ENCODE measurements at regions not wholly inside any gene's neighbourhood (a gene's known extent, or its start where the extent isn't known, plus 50 kb on each side); places are given as distances from the start of the nearest gene placed in this dataset.
"Not testable (repeated sequence)": the region's sequence is repeated elsewhere in the genome, so short reads cannot be mapped to it uniquely, and the experiment has no call there.

DNA sequence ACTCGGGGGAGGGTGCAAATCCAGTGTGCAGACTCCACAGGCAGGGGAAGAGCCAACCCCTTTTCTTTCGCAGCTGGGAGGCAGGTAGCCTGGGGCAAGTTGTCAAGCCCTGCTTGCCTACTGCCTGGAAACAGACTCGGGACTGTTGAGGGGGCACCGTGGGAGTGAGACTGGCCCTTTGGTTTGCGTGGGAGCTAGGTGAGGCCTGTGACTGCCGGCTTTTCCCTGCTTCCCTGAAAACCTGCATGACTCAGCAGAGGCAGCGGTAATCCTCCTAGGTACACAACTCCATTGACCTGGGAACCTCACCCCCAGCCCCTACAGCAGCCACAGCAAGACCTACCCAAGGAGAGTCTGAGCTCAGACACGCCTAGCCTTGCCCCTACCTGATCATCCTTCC lies 509.5 kb downstream of the DTWD2 start:
- no peak for DNase-seq (ENCODE audit: low read depth in 2 of 2)

- DNase-seq (ENCODE audit: low read depth in 2 of 2): no peak
Observed at GRCh38 chr5:118468085-118468484, 520.3 kb downstream of the DTWD2 start.

DNA sequence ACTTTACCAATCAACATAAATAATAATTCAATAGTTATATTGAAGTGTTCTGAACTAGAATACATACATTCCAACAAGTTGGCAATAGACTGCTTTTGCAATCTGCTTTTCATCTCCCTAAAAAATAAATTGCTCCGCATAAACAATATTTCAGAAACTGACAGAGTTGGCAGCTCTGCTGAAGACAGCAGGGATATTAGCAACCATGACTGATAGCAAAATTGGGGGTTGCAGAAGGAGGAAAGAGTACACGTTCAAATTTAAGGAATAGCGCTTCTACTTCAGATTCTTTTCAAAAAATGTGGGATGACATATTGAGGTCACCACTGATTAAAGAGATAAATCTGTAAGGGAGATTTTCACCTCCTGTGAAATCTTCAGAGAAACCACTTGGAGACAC lies 521.2 kb downstream of the DTWD2 start:
- DNase-seq (ENCODE audit: low read depth in 2 of 2): no peak

- DNase-seq (ENCODE audit: low read depth in 2 of 2): no peak
Observed at GRCh38 chr5:118466418-118466817, 521.9 kb downstream of the DTWD2 start.

- DNase-seq (ENCODE audit: low read depth in 2 of 2): not testable (repeated sequence)
Observed at GRCh38 chr5:118462276-118462675, 526.1 kb downstream of the DTWD2 start.

- no peak for DNase-seq (ENCODE audit: low read depth in 2 of 2)
Observed at GRCh38 chr5:118461436-118461835, 526.9 kb downstream of the DTWD2 start.

GRCh38 chr5:118459490-118459889 lies 528.9 kb downstream of the DTWD2 start:
- DNase-seq (ENCODE audit: low read depth in 2 of 2): no peak

DNA sequence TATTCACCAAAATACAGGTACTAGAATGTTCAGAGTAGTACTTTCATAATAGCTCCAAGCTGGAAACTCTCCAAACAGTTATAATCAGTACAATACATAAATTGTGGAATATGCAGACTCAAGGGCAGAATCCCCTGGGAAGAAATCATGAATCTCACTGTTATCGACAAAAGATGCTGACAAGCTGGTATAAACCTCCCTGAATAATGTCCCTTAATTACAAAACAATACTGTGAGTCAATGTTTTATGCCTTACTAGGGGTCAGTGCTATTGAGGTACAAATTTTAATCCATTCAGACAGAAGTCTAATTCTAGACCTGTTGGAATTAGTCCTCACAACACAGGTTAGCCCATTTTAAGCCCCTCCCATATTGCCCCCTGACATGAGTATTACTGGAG lies 532.3 kb downstream of the DTWD2 start:
- DNase-seq (ENCODE audit: low read depth in 2 of 2): no peak

DNA sequence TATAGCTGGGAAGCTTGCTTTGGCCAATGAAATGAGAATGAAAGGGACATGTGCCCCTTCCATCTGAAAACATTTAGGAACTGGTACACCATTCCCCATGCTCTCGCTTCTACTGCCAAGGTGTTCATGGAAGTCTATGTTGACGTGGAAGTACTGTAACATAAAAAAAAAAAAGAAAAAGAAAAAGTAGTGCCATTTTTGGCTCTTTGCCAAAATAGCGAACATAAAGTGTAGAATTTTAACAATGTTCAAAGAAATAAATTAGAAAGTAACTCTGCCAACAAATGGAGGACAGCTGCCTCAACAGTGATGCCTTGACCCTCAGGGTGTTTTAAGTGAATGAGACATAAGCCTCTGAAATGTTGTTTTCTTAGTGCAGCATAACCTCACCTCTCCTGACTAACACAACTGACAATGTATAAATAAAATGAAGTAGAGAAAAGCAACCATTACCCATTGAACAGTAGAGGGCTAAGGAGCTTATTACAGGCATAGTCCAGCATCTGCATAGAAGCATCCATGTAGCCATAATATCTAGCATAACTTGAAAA lies 536.6 kb downstream of the DTWD2 start:
- no peak for DNase-seq (ENCODE audit: low read depth in 2 of 2)

- no peak for DNase-seq (ENCODE audit: low read depth in 2 of 2)
Observed at GRCh38 chr5:118450554-118451332, 537.6 kb downstream of the DTWD2 start.

DNA sequence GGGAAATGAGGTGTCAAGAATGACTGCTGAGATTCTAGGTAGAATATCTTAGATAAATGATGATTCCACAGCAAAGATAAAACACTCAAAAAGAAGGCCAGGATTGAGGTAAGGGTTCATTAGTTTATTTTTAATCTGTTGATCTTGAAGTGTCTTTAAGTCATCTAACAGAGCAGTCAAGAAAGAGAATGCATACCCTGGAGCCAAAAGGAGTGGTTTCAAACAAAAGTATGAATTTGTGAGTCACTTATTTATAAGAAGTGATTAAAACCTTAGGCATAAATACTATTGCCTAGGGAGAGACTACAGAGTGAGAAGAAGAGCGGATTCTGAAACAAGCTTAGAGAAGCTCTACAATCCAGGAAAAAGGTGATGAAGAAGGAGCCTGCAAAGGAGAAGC lies 541.0 kb downstream of the DTWD2 start:
- DNase-seq (ENCODE audit: low read depth in 2 of 2): no peak

DNA sequence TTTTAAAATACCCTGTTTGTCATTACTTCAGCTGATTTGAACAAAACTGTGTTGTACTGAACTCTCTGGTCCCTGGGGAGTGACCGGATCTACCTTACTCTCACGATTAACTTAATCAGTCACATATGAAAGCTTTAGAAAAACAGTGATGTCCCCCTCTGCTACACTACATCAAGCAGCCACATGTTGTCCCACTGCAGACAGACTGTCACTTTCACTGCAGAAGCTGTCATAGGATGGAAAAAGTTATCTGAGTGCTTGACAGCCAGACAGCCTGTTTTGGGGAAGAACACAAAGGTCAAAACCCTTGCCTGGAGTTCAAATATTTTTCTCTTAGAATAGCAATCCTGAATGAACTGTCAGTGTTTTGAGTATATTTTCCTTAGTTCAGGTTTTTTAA lies 546.4 kb downstream of the DTWD2 start:
- DNase-seq (ENCODE audit: low read depth in 2 of 2): no peak

GRCh38 chr5:118441034-118441433 lies 547.3 kb downstream of the DTWD2 start:
- no peak for DNase-seq (ENCODE audit: low read depth in 2 of 2)

GRCh38 chr5:118440496-118440895 lies 547.9 kb downstream of the DTWD2 start:
- DNase-seq (ENCODE audit: low read depth in 2 of 2): no peak

GRCh38 chr5:118439831-118440230 lies 548.5 kb downstream of the DTWD2 start:
- DNase-seq (ENCODE audit: low read depth in 2 of 2): no peak

DNA sequence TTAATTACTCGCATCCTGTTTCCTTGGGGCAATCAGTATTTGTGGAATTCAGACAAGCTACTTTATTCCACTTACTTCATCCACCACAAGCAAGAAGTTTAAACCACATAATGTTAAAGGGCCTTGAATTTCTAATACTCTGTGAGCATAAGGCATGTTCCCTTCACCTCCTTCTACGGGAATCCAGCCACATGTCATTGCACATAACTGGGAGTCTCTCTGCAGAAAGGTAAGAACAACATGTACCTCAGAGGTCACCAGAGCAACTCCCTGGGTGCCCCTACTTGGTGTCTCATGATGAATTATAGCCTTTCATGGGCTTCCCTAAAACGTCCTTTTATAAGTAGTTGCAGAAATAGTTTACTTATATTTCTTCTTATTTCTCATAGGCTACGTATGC lies 553.2 kb downstream of the DTWD2 start:
- no peak for DNase-seq (ENCODE audit: low read depth in 2 of 2)

DNA sequence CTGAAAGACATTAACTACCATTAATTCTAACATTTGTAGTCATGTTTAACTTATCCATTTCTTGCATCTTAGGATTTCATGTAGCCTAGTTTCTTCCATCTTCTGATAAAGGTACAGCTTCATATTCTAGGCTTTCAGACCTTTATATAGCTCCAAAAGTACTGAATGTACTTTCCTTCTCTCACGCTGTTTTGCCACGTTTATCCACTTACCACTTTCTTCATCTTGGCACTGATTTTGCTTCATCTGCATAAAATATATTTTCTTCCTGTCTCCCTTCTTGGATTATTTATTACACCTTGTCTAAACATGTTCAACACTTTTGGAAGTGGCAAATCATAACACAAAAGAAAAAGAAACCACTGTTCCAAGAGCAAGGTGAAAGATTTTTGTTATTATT lies 553.8 kb downstream of the DTWD2 start:
- DNase-seq (ENCODE audit: low read depth in 2 of 2): no peak

GRCh38 chr5:118430076-118430475 lies 558.3 kb downstream of the DTWD2 start:
- no peak for DNase-seq (ENCODE audit: low read depth in 2 of 2)

DNA sequence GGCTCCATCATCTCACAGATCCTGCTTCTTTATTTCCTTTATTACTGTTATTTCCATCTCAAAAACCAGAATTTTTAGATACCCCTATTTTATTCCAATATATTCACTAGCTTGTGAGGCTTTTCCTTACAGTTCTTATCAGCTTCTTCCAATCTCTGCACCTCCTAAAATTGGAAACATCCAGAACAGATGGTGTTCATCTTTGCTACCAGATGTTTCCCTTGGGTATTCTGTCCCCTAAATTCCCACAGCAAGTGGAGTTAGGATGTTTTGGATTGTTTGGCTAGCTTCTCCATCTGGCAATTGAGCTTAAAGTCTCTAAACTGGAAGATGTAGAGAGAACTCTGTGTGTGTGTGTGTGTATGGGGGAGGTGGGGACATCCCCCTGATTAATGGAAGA lies 580.4 kb downstream of the DTWD2 start:
- no peak for DNase-seq (ENCODE audit: low read depth in 2 of 2)

DNA sequence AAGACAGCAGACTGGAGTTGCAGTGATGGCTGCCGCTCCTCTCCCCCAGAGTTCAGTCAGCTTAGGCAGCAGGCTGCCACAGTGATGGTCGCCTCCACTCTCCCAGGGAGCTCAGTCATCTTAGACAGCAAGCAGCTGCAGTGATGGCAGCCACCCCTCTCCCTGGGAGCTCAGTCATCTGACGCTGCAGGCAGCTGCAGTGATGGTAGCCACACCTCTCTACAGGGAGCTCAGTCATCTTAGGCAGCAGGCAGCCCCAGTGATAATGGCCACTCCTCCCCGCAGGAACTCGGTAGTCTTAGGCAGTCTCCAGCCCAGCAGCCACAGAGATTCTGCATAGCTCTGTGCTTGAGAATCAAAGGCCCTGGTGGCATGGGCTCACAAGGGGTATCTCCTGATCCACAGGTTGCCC lies 582.7 kb downstream of the DTWD2 start:
- no peak for DNase-seq (ENCODE audit: low read depth in 2 of 2)

DNA sequence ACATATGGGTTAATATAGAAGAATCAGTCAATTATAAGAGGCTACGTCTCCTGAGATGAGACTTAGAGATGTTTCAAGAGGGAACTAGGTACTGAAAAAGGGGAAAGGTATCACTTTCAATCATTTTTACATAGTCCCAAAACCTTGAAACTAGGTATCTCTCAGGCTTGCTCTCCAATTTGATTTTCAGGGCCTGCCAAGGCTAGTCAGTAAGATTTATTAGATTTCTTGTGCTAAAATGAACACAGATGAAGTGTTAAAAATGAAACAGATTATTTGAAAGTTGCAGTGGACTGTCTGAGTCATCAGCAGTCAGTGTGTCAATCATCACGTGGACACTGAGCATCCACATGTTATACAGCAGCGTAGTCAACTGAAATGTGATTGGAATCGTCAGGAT lies 591.1 kb downstream of the DTWD2 start:
- DNase-seq (ENCODE audit: low read depth in 2 of 2): no peak

DNA sequence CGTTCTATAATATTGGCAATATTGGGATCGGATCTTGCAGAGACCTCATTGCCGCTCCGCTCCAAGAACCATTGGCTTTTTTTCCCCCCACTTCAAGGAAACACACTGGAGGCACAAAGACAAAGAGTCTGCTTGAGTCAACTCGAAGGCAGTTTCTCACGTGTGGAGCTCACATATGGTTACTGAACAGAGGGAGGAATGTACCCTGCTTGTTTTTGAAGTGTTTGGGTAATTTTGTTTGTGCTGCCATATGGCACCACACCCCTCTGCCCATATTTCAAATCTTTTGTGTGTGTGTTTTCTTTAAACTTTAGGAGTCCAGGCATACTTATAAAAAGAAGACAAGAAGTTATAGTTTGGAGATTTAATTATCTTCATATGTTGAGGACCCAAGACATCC lies 595.9 kb downstream of the DTWD2 start:
- no peak for DNase-seq (ENCODE audit: low read depth in 2 of 2)

- not testable (repeated sequence) for DNase-seq (ENCODE audit: low read depth in 2 of 2)
Observed at GRCh38 chr5:118382931-118383330, 605.4 kb downstream of the DTWD2 start.

- no peak for DNase-seq (ENCODE audit: low read depth in 2 of 2)
Observed at GRCh38 chr5:118379470-118379869, 608.9 kb downstream of the DTWD2 start.

Data from stimulated activated CD4-positive, alpha-beta T cell treated with anti-CD3 and anti-CD28 coated beads, Interleukin-1b, Interleukin-23, amount 100 ng/mL, for 1 hour (primary cell).